ENCODE measurements at regions not wholly inside any gene's neighbourhood (a gene's known extent, or its start where the extent isn't known, plus 50 kb on each side); places are given as distances from the start of the nearest gene placed in this dataset.

- Histone ChIP-seq H3K27ac (ENCODE audit: low read length) (no peak overlapping the region), H3K4me1 (ENCODE audit: control insufficient read depth in 1 of 2, extremely low read depth in 1 of 2, insufficient read depth in 2 of 2, low read length in 2 of 2) (no peaks in the 10 kb centered on the region), H3K4me3 (ENCODE audit: control insufficient read depth in 1 of 2, extremely low read depth in 1 of 2, low read length in 1 of 2) (no peak overlapping the region), H3K9me3 (no peaks in the 10 kb centered on the region), H3K36me3 (ENCODE audit: control insufficient read depth in 2 of 2, extremely low read depth in 1 of 2, insufficient read depth in 1 of 2, low read length in 1 of 2) (no peaks in the 10 kb centered on the region), H3K27me3 (replicated peaks in 1 of 2; ENCODE audit: control insufficient read depth in 2 of 2, extremely low read depth in 1 of 2, insufficient read depth in 2 of 2, low read length in 1 of 2) (no peaks in the 10 kb centered on the region)
- Mint-ChIP-seq H3K27ac (no peak overlapping the region), H3K36me3 (no peaks in the 10 kb centered on the region), H3K4me1 (no peaks in the 10 kb centered on the region), H3K27me3 (no peaks in the 10 kb centered on the region), H3K9me3 (peaks cover 0 to 6% (median 4%) of the 10 kb centered on the region in 3 donors), H3K4me3 (no peak overlapping the region)
- DNase-seq (no peak), ATAC-seq (replicated peaks in 1 of 4) (no peak)
- ChIA-PET CTCF (no interaction called here), POLR2A (no interaction called here)
- WGBS (ENCODE audit: insufficient coverage), result no CpG with 5 or more reads among the region's 2 CpGs
Measured at GRCh38 chr6:141914646-141915045, 218.1 kb upstream of the GJE1 start.

DNA sequence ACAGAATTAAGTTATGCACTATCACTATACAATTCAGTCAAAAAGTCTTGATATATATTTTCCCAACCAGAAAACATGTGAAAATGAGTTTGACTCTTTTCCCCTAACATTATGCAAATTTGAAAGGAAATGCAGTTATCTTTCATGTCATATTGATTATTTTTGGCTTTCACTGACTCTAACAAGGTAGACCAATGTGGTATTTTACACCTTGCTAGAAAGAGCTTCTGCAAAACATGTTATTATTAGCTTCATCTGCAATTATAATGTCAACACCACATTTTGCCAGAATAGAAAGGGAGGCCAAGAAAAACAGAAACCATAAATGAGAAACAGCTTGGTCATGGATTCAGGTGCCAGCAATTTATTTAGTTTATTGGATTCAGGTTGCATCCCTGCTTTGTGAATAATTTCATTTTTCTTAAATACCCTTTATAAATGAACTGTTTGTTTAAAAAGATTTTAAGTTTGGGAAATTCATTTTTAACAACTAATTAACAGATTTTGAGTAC is 226.1 kb upstream of the GJE1 start:
- no peaks in the 10 kb centered on the region for H3K27me3 Mint-ChIP-seq
- no peak for DNase-seq
- ATAC-seq (replicated peaks in 1 of 4), result no peak
- no peaks in the 10 kb centered on the region for H3K4me1 ChIP-seq (ENCODE audit: control insufficient read depth in 1 of 2, extremely low read depth in 1 of 2, insufficient read depth in 2 of 2, low read length in 2 of 2)
- no peak overlapping the region for H3K4me3 ChIP-seq (ENCODE audit: control insufficient read depth in 1 of 2, extremely low read depth in 1 of 2, low read length in 1 of 2)
- no peak overlapping the region for H3K27ac Mint-ChIP-seq
- no peaks in the 10 kb centered on the region for H3K9me3 ChIP-seq
- ChIA-PET POLR2A (no interaction called here), CTCF (no interaction called here)
- H3K36me3 Mint-ChIP-seq, result no peaks in the 10 kb centered on the region
- no peaks in the 10 kb centered on the region for H3K4me1 Mint-ChIP-seq
- no peak overlapping the region for H3K27ac ChIP-seq (ENCODE audit: low read length)
- H3K36me3 ChIP-seq (ENCODE audit: control insufficient read depth in 2 of 2, extremely low read depth in 1 of 2, insufficient read depth in 1 of 2, low read length in 1 of 2), result no peaks in the 10 kb centered on the region
- H3K9me3 Mint-ChIP-seq, result no peaks in the 10 kb centered on the region
- no peak overlapping the region for H3K4me3 Mint-ChIP-seq
- no peaks in the 10 kb centered on the region for H3K27me3 ChIP-seq (replicated peaks in 1 of 2; ENCODE audit: control insufficient read depth in 2 of 2, extremely low read depth in 1 of 2, insufficient read depth in 2 of 2, low read length in 1 of 2)

- no peaks in the 10 kb centered on the region for H3K27me3 Mint-ChIP-seq
- CTCF ChIA-PET, result no interaction called here
- peaks cover 5 to 17% (median 17%) of the 10 kb centered on the region in 3 donors for H3K9me3 Mint-ChIP-seq
- Histone ChIP-seq H3K9me3 (no peaks in the 10 kb centered on the region), H3K27ac (ENCODE audit: low read length) (no peak overlapping the region), H3K4me1 (ENCODE audit: control insufficient read depth in 1 of 2, extremely low read depth in 1 of 2, insufficient read depth in 2 of 2, low read length in 2 of 2) (no peaks in the 10 kb centered on the region), H3K27me3 (replicated peaks in 1 of 2; ENCODE audit: control insufficient read depth in 2 of 2, extremely low read depth in 1 of 2, insufficient read depth in 2 of 2, low read length in 1 of 2) (no peaks in the 10 kb centered on the region), H3K4me3 (ENCODE audit: control insufficient read depth in 1 of 2, extremely low read depth in 1 of 2, low read length in 1 of 2) (no peak overlapping the region), H3K36me3 (ENCODE audit: control insufficient read depth in 2 of 2, extremely low read depth in 1 of 2, insufficient read depth in 1 of 2, low read length in 1 of 2) (no peaks in the 10 kb centered on the region)
- no peak overlapping the region for H3K4me3 Mint-ChIP-seq
- ATAC-seq (replicated peaks in 1 of 4) (no peak), DNase-seq (no peak)
- no peak overlapping the region for H3K27ac Mint-ChIP-seq
- 44% methylated on average over 2 of the region's 2 CpGs for WGBS (ENCODE audit: insufficient coverage)
- no peaks in the 10 kb centered on the region for H3K36me3 Mint-ChIP-seq
- POLR2A ChIA-PET, result no interaction called here
- H3K4me1 Mint-ChIP-seq, result no peaks in the 10 kb centered on the region
Measured at GRCh38 chr6:141890661-141891060, 242.1 kb upstream of the GJE1 start.

DNA sequence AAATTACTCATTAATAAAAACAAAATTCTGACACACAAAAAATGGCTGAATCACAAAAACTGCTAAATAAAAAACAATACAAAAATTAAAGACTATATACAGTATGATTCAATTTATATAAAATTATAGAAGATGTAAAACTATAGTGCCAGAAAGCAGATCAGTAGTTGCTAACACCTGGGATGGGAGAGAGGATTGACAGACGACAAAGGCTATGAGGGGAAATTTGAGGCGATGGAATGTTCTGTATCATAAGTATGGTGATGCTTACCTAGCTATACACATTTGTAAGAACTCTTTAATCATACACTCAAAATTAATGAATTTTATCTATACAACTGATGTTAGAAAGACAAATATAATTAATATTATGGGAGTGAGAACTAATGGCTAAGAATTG is 247.9 kb upstream of the GJE1 start:
- Histone ChIP-seq H3K4me3 (ENCODE audit: control insufficient read depth in 1 of 2, extremely low read depth in 1 of 2, low read length in 1 of 2) (no peak overlapping the region), H3K27ac (ENCODE audit: low read length) (no peak overlapping the region), H3K4me1 (ENCODE audit: control insufficient read depth in 1 of 2, extremely low read depth in 1 of 2, insufficient read depth in 2 of 2, low read length in 2 of 2) (no peaks in the 10 kb centered on the region), H3K9me3 (no peaks in the 10 kb centered on the region), H3K36me3 (ENCODE audit: control insufficient read depth in 2 of 2, extremely low read depth in 1 of 2, insufficient read depth in 1 of 2, low read length in 1 of 2) (no peaks in the 10 kb centered on the region), H3K27me3 (replicated peaks in 1 of 2; ENCODE audit: control insufficient read depth in 2 of 2, extremely low read depth in 1 of 2, insufficient read depth in 2 of 2, low read length in 1 of 2) (no peaks in the 10 kb centered on the region)
- Mint-ChIP-seq H3K4me3 (no peak overlapping the region), H3K27ac (no peak overlapping the region), H3K27me3 (no peaks in the 10 kb centered on the region), H3K36me3 (no peaks in the 10 kb centered on the region), H3K9me3 (peaks cover 12 to 21% (median 18%) of the 10 kb centered on the region in 3 donors), H3K4me1 (no peaks in the 10 kb centered on the region)
- ATAC-seq (replicated peaks in 1 of 4) (no peak), DNase-seq (no peak)
- WGBS (ENCODE audit: insufficient coverage), result no CpG with 5 or more reads among the region's 2 CpGs
- ChIA-PET CTCF (no interaction called here), POLR2A (no interaction called here)

GRCh38 chr6:141878686-141879085 is 254.0 kb upstream of the GJE1 start:
- H3K27ac Mint-ChIP-seq, result no peak overlapping the region
- Histone ChIP-seq H3K27ac (ENCODE audit: low read length) (no peak overlapping the region), H3K4me1 (ENCODE audit: control insufficient read depth in 1 of 2, extremely low read depth in 1 of 2, insufficient read depth in 2 of 2, low read length in 2 of 2) (no peaks in the 10 kb centered on the region), H3K4me3 (ENCODE audit: control insufficient read depth in 1 of 2, extremely low read depth in 1 of 2, low read length in 1 of 2) (no peak overlapping the region), H3K36me3 (ENCODE audit: control insufficient read depth in 2 of 2, extremely low read depth in 1 of 2, insufficient read depth in 1 of 2, low read length in 1 of 2) (no peaks in the 10 kb centered on the region), H3K9me3 (no peaks in the 10 kb centered on the region), H3K27me3 (replicated peaks in 1 of 2; ENCODE audit: control insufficient read depth in 2 of 2, extremely low read depth in 1 of 2, insufficient read depth in 2 of 2, low read length in 1 of 2) (no peaks in the 10 kb centered on the region)
- DNase-seq, result no peak
- ChIA-PET CTCF (no interaction called here), POLR2A (no interaction called here)
- no peaks in the 10 kb centered on the region for H3K27me3 Mint-ChIP-seq
- no peak for ATAC-seq (replicated peaks in 1 of 4)
- H3K36me3 Mint-ChIP-seq, result no peaks in the 10 kb centered on the region
- H3K4me3 Mint-ChIP-seq, result no peak overlapping the region
- no peaks in the 10 kb centered on the region for H3K4me1 Mint-ChIP-seq
- peaks cover 0 to 5% (median 0%) of the 10 kb centered on the region in 3 donors for H3K9me3 Mint-ChIP-seq

GRCh38 chr6:141877275-141877983 is 255.3 kb upstream of the GJE1 start:
- H3K4me3 ChIP-seq (ENCODE audit: control insufficient read depth in 1 of 2, extremely low read depth in 1 of 2, low read length in 1 of 2), result no peak overlapping the region
- Mint-ChIP-seq H3K4me1 (no peaks in the 10 kb centered on the region), H3K9me3 (peaks cover 0 to 3% (median 2%) of the 10 kb centered on the region in 3 donors), H3K27me3 (no peaks in the 10 kb centered on the region), H3K27ac (no peak overlapping the region), H3K4me3 (no peak overlapping the region), H3K36me3 (no peaks in the 10 kb centered on the region)
- no peaks in the 10 kb centered on the region for H3K9me3 ChIP-seq
- ATAC-seq (replicated peaks in 1 of 4) (no peak), DNase-seq (no peak)
- no peaks in the 10 kb centered on the region for H3K36me3 ChIP-seq (ENCODE audit: control insufficient read depth in 2 of 2, extremely low read depth in 1 of 2, insufficient read depth in 1 of 2, low read length in 1 of 2)
- ChIA-PET POLR2A (interaction anchor here in 1 of 2 donors (0.7 kb wide), 1 partner anchor 1651 kb away, joined by 4 read pairs; no protein-coding TSS in a partner anchor), CTCF (interaction anchor here in 1 of 2 donors (0.9 kb wide), 1 partner anchor 8 kb away, joined by 3 read pairs; no protein-coding TSS in a partner anchor)
- no peak overlapping the region for H3K27ac ChIP-seq (ENCODE audit: low read length)
- no peaks in the 10 kb centered on the region for H3K4me1 ChIP-seq (ENCODE audit: control insufficient read depth in 1 of 2, extremely low read depth in 1 of 2, insufficient read depth in 2 of 2, low read length in 2 of 2)
- H3K27me3 ChIP-seq (replicated peaks in 1 of 2; ENCODE audit: control insufficient read depth in 2 of 2, extremely low read depth in 1 of 2, insufficient read depth in 2 of 2, low read length in 1 of 2), result no peaks in the 10 kb centered on the region
- no CpG with 5 or more reads among the region's 2 CpGs for WGBS (ENCODE audit: insufficient coverage)

Measured in T-cell (primary cell).